Spleen (tissue), 7 donors: ENCODE measurements at regions not wholly inside any gene's neighbourhood (a gene's known extent, or its start where the extent isn't known, plus 50 kb on each side); places are given as distances from the start of the nearest gene placed in this dataset.

Experiments used
- CTCF ChIP-seq, 11 experiments: fragments of 200-600 bp in 7 of 11; fragments of 450-650 bp in 4 of 11; sonication (generic) in 4 of 11; IDR thresholded peaks in 8 of 11; conservative IDR thresholded peaks in 3 of 11; 1 replicate in 7 of 11; 2 replicates in 4 of 11; pipeline versions ENCODE4 v1.4.0 to v1.8.0; 2016 to 2021; ENCODE audit warnings: antibody characterized with exemption in 11 of 11, inconsistent platforms in 4 of 11, mild to moderate bottlenecking in 1 of 11
- POLR2A ChIP-seq, 3 donors: fragments of 450-650 bp; IDR thresholded peaks; one replicate each; pipeline ENCODE4 v1.5.1; 2017; ENCODE audit warnings: antibody characterized with exemption in 3 of 3, mild to moderate bottlenecking in 1 of 3
- donor health status: DM: no; HTN: no; CAD: no; lungs with moderate emphysema.
- donor health status: DM: no; HTN: no; CAD: no.
- donor health status: DM: no; HTN: no; CAD: no.

GRCh38 chr12:11539156-11539555 is 110.3 kb upstream of the ETV6 start:
- no peak for TF ChIP-seq POLR2A (IDR thresholded peaks at IDR 0.05)
- no peak for TF ChIP-seq CTCF (IDR thresholded peaks at IDR 0.05 in 8 of 11, conservative IDR thresholded peaks at IDR 0.05 in 3 of 11)
